ENCODE measurements at regions not wholly inside any gene's neighbourhood (a gene's known extent, or its start where the extent isn't known, plus 50 kb on each side); places are given as distances from the start of the nearest gene placed in this dataset.

- no peak for DNase-seq
- Histone ChIP-seq H3K4me1 (no peaks in the 10 kb centered on the region), H3K9me3 (no peaks in the 10 kb centered on the region), H3K27ac (no peak overlapping the region), H3K36me3 (no peaks in the 10 kb centered on the region), H3K27me3 (no peaks in the 10 kb centered on the region), H3K4me3 (replicated peaks in 1 of 3) (no peak overlapping the region)
- WGBS, 2 donors: 88 to 95% methylated on average over 4 of the region's 4 CpGs
- no peak for TF ChIP-seq CTCF (IDR thresholded peaks at IDR 0.05)
- TF ChIP-seq POLR2A (IDR thresholded peaks at IDR 0.05): no peak
- intact Hi-C loops (cut with DNase I): no loop called here
These were observed 222.9 kb upstream of the ZNF462 start for GRCh38 chr9:106639873-106640568.

- no peak for DNase-seq
- no peak for TF ChIP-seq CTCF (IDR thresholded peaks at IDR 0.05)
- intact Hi-C loops (cut with DNase I): no loop called here
- Histone ChIP-seq H3K4me1 (no peaks in the 10 kb centered on the region), H3K4me3 (replicated peaks in 1 of 3) (no peak overlapping the region), H3K36me3 (no peaks in the 10 kb centered on the region), H3K27ac (no peak overlapping the region), H3K27me3 (no peaks in the 10 kb centered on the region), H3K9me3 (no peaks in the 10 kb centered on the region)
- 96 to 97% methylated on average over 3 of the region's 3 CpGs for WGBS, 2 donors
These were observed 219.6 kb upstream of the ZNF462 start for GRCh38 chr9:106643211-106643930.

- TF ChIP-seq CTCF (IDR thresholded peaks at IDR 0.05) (no peak), POLR2A (IDR thresholded peaks at IDR 0.05) (no peak)
- Histone ChIP-seq H3K4me3 (replicated peaks in 1 of 3) (no peak overlapping the region), H3K4me1 (no peaks in the 10 kb centered on the region), H3K27ac (no peak overlapping the region), H3K9me3 (no peaks in the 10 kb centered on the region), H3K27me3 (no peaks in the 10 kb centered on the region), H3K36me3 (no peaks in the 10 kb centered on the region)
- intact Hi-C loops (cut with DNase I): loop anchor here (5.0 kb wide), 1 partner anchor 528 kb away; no protein-coding TSS in a partner anchor
- WGBS, 2 donors: 81 to 83% methylated on average over 3 of the region's 3 CpGs
- DNase-seq: no peak
These were observed 218.3 kb upstream of the ZNF462 start for GRCh38 chr9:106644661-106645060.

GRCh38 chr9:106648799-106649198, 214.2 kb upstream of the ZNF462 start:
- 28 to 39% methylated on average over 2 of the region's 2 CpGs for WGBS, 2 donors
- no peak overlapping the region for H3K27ac ChIP-seq
- H3K36me3 ChIP-seq: no peaks in the 10 kb centered on the region
- no peaks in the 10 kb centered on the region for H3K27me3 ChIP-seq
- no peak overlapping the region for H3K4me3 ChIP-seq (replicated peaks in 1 of 3)
- TF ChIP-seq POLR2A (IDR thresholded peaks at IDR 0.05) (no peak), CTCF (IDR thresholded peaks at IDR 0.05) (peak in 5 of 6 experiments; percentile 10 to 53 (median 47))
- no peak for DNase-seq
- intact Hi-C loops (cut with DNase I): loop anchor here (5.0 kb wide), 1 partner anchor 524 kb away; no protein-coding TSS in a partner anchor
- H3K4me1 ChIP-seq: no peaks in the 10 kb centered on the region
- no peaks in the 10 kb centered on the region for H3K9me3 ChIP-seq

- H3K4me1 ChIP-seq: no peaks in the 10 kb centered on the region
- no peak overlapping the region for H3K27ac ChIP-seq
- intact Hi-C loops (cut with DNase I): loop anchor here (5.0 kb wide), 1 partner anchor 523 kb away; no protein-coding TSS in a partner anchor
- no peak overlapping the region for H3K4me3 ChIP-seq (replicated peaks in 1 of 3)
- no peaks in the 10 kb centered on the region for H3K9me3 ChIP-seq
- no peaks in the 10 kb centered on the region for H3K36me3 ChIP-seq
- no peak for TF ChIP-seq POLR2A (IDR thresholded peaks at IDR 0.05)
- TF ChIP-seq CTCF (IDR thresholded peaks at IDR 0.05): no peak
- 89 to 93% methylated on average over 4 of the region's 4 CpGs for WGBS, 2 donors
- H3K27me3 ChIP-seq: no peaks in the 10 kb centered on the region
- no peak for DNase-seq
These were observed 213.3 kb upstream of the ZNF462 start for GRCh38 chr9:106649664-106650063.
